Left lung (tissue), 4 donors: ENCODE measurements at regions not wholly inside any gene's neighbourhood (a gene's known extent, or its start where the extent isn't known, plus 50 kb on each side); places are given as distances from the start of the nearest gene placed in this dataset.

Source experiments
- ATAC-seq: fragments of 200-7000 bp; cut with Tn5 transposase; one replicate; pipeline ENCODE4 v1.9.1; 2020; ENCODE audit warnings: moderate library complexity
- DNase-seq, 4 donors: peaks; one replicate each; pipeline ENCODE4 v3.0.0-alpha.2; 2013 to 2020
- H3K27ac ChIP-seq, 2 donors: fragments of 200-600 bp; sonication (generic) in 1 of 2; one replicate each; pipeline versions ENCODE4 v1.5.0 to v1.8.0; 2020 to 2021
- H3K27me3 ChIP-seq, 2 donors: fragments of 200-600 bp; sonication (generic) in 1 of 2; one replicate each; pipeline versions ENCODE4 v1.5.0 to v1.8.0; 2020 to 2021
- H3K36me3 ChIP-seq, 2 donors: fragments of 200-600 bp; sonication (generic) in 1 of 2; one replicate each; pipeline versions ENCODE4 v1.5.0 to v1.8.0; 2020 to 2021
- H3K4me1 ChIP-seq, 2 donors: fragments of 200-600 bp; one replicate each; pipeline ENCODE4 v1.8.0; 2021
- H3K4me3 ChIP-seq, 2 donors: fragments of 200-600 bp; sonication (generic) in 1 of 2; one replicate each; pipeline versions ENCODE4 v1.5.0 to v1.8.0; 2020 to 2021; ENCODE audit warnings: mild to moderate bottlenecking in 1 of 2
- H3K9me3 ChIP-seq, 2 donors: fragments of 200-600 bp; sonication (generic) in 1 of 2; one replicate each; pipeline versions ENCODE4 v1.5.0 to v1.8.0; 2020 to 2021
- CTCF ChIP-seq, 2 donors: fragments of 200-600 bp; sonication (generic) in 1 of 2; IDR thresholded peaks; one replicate each; pipeline versions ENCODE4 v1.5.0 to v1.8.0; 2021; ENCODE audit warnings: antibody characterized with exemption in 2 of 2
- intact Hi-C, 2 donors: fragments of 100-400 bp; cut with DNase I; formaldehyde crosslinking; loops; one replicate each; pipeline versions ENCODE4 v1.11.2 to v1.14.2; 2022
- donor health status: DM: no; HTN: yes; CAD: no.
- donor health status: DM: no; HTN: no; CAD: no.

GRCh38 chr2:65916785-65917295, 484.4 kb upstream of the SPRED2 start:
- ATAC-seq (no peak), DNase-seq (no peak)
- Histone ChIP-seq H3K4me3 (no peak overlapping the region), H3K27ac (no peak overlapping the region), H3K4me1 (no peaks in the 10 kb centered on the region), H3K27me3 (no peaks in the 10 kb centered on the region), H3K36me3 (no peaks in the 10 kb centered on the region), H3K9me3 (no peaks in the 10 kb centered on the region)
- intact Hi-C loops: no loop called here
- no peak for TF ChIP-seq CTCF (IDR thresholded peaks at IDR 0.05)

GRCh38 chr2:65916177-65916576, 483.8 kb upstream of the SPRED2 start:
- TF ChIP-seq CTCF (IDR thresholded peaks at IDR 0.05): no peak
- intact Hi-C loops: no loop called here
- no peak overlapping the region for H3K4me3 ChIP-seq
- no peaks in the 10 kb centered on the region for H3K9me3 ChIP-seq
- no peaks in the 10 kb centered on the region for H3K27me3 ChIP-seq
- ATAC-seq: no peak
- H3K27ac ChIP-seq: no peak overlapping the region
- no peaks in the 10 kb centered on the region for H3K36me3 ChIP-seq
- no peaks in the 10 kb centered on the region for H3K4me1 ChIP-seq
- no peak for DNase-seq

GRCh38 chr2:65915273-65915672, 482.9 kb upstream of the SPRED2 start:
- Histone ChIP-seq H3K36me3 (no peaks in the 10 kb centered on the region), H3K27me3 (no peaks in the 10 kb centered on the region), H3K4me3 (no peak overlapping the region), H3K9me3 (no peaks in the 10 kb centered on the region), H3K27ac (no peak overlapping the region), H3K4me1 (no peaks in the 10 kb centered on the region)
- DNase-seq (no peak), ATAC-seq (no peak)
- no peak for TF ChIP-seq CTCF (IDR thresholded peaks at IDR 0.05)
- intact Hi-C loops: no loop called here

- TF ChIP-seq CTCF (IDR thresholded peaks at IDR 0.05): no peak
- Histone ChIP-seq H3K4me3 (no peak overlapping the region), H3K27ac (no peak overlapping the region), H3K9me3 (no peaks in the 10 kb centered on the region), H3K27me3 (no peaks in the 10 kb centered on the region), H3K4me1 (no peaks in the 10 kb centered on the region), H3K36me3 (no peaks in the 10 kb centered on the region)
- intact Hi-C loops: no loop called here
- no peak for DNase-seq
- no peak for ATAC-seq
Measured at GRCh38 chr2:65914244-65914786, 481.9 kb upstream of the SPRED2 start.

GRCh38 chr2:65913813-65914212, 481.4 kb upstream of the SPRED2 start:
- no peak for TF ChIP-seq CTCF (IDR thresholded peaks at IDR 0.05)
- intact Hi-C loops: no loop called here

More at GRCh38 chr2:65913813-65914212, 481.4 kb upstream of the SPRED2 start:
- H3K36me3 ChIP-seq: no peaks in the 10 kb centered on the region
- H3K27me3 ChIP-seq: no peaks in the 10 kb centered on the region
- no peaks in the 10 kb centered on the region for H3K9me3 ChIP-seq
- no peak overlapping the region for H3K4me3 ChIP-seq
- no peaks in the 10 kb centered on the region for H3K4me1 ChIP-seq
- no peak overlapping the region for H3K27ac ChIP-seq
- no peak for DNase-seq
- no peak for ATAC-seq
